Inflammatory macrophage (primary cell): ENCODE measurements at regions not wholly inside any gene's neighbourhood (a gene's known extent, or its start where the extent isn't known, plus 50 kb on each side); places are given as distances from the start of the nearest gene placed in this dataset.
A peak's percentile ranks its signal among the peaks of the same experiment; 100 is the strongest.

Experiments
- DNase-seq, 2 donors: peaks; one replicate each; pipeline ENCODE4 v3.0.0-alpha.2; 2020 to 2022

DNA sequence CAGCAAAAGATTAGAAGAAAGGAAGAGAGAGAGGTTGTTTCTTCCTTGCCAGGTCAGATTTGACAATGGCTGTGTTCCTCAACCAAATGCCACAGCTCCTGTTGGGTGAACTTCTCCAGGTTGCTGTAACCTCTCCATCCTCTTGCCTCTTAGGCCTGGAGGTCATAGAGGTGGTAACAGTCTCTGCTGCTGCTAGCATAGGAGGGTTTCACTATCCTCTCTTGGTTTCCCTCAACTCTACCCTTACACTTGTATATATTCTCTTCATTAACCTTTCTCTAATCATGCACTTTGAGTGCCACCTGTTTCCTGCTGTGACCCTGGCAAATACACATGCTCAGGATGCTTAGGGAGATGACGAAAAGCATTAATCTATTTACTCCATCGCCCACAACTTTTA lies 67.7 kb upstream of the HIF1A start:
- DNase-seq: no peak

DNA sequence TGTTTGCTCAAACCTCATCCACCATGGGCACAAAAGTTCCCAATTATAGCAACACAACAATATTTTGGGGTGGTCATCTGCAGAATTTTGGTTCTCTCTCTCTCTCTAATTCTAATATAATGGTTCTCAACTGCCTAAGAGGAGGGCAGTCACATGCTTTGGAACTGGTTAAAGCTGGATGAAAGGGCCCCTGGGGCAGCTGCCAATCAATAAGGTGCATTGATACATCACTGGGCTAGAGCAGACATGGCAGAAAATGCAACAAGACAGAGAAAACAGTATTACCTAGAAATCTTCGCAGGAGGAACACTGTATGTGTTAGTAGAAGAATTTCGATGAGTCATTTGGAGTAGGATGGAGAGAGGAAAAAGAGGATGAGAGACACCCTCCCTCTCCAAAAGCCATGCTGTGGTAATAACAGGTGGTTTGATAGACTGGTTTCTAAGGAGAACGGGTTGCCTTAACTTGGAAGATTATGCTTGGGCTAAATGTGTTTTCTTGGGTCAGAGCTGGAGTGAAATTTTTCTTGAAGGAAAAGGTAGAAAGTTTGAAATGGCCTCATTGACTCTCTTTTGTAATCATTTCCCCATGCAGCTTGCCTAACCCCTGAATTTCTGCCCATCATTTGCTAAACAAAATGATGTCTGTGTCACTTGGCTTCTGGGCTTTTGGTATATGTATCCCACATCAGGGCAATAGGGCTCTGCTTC lies 67.1 kb upstream of the HIF1A start:
- DNase-seq: no peak

DNA sequence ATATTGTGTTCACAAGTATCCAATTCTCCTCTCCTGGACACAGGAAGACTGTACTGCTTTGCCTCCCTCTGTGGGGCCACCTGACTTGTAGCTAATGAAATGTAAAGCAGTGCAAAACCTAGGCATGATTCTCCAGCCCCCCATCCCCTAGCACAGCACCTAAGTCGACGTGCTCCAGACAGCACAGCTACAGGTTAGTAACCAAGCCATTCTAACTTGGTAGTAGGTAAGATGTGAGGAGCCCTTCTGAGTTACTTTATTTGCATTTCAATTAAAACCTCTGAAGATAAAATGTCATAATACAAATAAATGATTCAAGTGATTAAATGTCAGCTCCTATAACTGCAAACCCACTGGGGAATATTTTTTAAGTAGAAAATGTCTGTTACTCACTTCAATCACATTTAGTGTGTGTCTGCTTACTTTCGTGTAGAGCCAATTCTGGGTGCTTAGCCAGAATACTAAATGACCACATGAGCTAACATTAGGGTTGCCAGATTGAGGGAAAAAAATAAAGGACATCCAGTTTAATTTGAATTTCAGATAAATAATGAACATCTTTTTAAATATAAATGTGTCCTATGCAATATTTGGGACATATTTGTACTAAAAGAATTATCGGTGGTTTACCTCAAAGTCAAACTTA lies 64.8 kb upstream of the HIF1A start:
- DNase-seq: no peak

DNA sequence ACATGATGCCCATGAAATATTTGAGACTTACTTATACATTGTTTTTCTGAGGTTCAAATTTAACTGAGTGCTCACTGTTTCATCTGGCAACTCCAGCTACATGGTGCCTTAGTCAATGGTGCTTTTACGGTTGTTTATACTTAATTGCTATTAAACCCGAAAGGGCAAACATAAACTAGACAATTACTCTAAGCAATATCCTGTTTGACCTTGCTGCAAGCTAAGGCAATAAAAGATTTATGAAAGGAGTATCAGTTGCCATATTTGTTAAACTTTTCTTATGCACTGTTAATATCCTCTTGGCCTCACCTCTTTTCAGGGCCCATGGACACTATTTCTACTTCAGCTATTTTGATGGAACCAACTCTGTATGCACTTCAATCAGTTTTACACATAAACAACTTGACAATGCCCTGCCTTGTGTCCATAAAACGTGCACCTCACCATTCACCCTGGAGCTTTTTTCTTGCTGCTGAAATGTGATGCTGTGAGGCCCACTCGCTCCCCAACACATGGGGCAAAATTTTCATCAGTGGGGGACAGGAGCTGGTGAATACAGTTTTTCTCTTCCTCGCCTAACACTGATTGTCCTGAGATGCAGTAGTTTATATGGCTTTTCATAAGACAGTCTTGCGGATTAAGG lies 64.1 kb upstream of the HIF1A start:
- no peak for DNase-seq

DNA sequence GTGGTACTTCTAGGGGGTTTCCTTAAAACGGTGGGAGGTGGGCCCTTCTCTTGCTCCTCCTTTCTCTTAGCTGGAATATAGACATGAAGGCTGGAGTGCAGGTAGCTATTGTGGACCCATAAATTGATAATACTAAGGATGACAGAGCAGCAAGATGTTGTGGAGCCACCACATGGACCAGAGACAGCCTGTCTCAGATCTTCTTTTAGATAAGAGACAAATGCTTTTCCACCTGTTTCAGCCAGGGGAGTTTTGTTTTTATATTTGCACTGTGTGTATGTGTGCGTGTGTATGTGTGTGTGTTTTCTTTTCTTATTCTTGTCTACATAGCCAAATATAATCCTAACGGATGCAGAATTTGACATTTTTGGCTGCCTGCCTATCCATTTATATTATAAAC lies 62.9 kb upstream of the HIF1A start:
- DNase-seq: no peak

DNA sequence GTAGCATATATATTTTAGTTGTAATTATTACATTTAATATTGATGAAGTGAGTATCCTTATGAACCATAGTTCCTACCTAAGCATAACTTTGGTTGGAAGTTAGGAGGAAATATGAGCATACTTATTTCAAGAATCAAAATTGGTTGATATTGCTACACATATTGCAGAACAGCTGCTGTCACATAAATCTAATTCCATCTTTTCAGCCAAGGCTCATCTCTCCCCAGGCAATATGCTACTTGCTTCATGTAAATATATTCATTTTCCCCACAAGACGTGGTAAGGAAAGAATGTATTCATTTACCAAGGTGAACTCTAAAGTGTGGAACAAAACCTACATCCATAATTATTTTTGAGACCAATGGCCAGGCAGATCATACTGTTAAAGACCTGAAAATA lies 62.5 kb upstream of the HIF1A start:
- no peak for DNase-seq

DNA sequence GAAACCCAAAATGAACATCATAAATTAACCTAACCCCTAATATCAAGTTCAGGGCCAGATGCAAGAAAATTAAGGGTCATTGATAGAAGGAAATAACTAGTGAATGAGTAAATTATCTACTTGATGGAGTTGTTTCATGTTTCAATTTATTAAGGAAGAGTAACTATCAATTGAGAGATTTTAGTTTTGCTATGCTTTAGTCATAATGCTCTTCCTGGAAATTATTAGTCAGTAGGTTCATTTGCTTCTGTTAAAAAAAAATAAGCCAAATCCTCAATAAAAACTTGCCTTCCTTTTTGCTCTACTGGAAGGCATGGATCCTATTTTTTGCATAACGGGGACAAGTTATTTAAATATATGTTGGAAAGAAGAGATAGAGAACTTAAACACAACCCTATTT lies 59.0 kb upstream of the HIF1A start:
- no peak for DNase-seq

DNA sequence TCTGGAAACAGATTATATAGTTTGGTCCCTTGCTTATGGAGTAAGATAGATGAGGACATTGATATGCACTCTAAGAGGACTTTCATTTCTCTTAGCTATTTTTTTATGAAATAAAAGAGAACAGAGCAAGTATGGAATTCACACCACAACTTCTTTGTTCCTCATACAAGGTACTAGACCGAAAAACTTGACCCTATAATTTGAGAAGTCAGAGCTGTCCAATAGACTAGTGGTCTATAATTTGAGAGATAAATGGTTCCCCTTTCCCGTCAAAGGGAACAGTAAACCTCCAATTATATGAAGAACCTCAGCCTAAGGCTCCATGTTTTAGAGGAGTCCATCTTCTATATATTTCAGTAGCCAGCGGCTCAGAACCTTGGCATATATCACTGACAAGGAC lies 58.5 kb upstream of the HIF1A start:
- peak in 1 of 2 donors; percentile 57 for DNase-seq

DNA sequence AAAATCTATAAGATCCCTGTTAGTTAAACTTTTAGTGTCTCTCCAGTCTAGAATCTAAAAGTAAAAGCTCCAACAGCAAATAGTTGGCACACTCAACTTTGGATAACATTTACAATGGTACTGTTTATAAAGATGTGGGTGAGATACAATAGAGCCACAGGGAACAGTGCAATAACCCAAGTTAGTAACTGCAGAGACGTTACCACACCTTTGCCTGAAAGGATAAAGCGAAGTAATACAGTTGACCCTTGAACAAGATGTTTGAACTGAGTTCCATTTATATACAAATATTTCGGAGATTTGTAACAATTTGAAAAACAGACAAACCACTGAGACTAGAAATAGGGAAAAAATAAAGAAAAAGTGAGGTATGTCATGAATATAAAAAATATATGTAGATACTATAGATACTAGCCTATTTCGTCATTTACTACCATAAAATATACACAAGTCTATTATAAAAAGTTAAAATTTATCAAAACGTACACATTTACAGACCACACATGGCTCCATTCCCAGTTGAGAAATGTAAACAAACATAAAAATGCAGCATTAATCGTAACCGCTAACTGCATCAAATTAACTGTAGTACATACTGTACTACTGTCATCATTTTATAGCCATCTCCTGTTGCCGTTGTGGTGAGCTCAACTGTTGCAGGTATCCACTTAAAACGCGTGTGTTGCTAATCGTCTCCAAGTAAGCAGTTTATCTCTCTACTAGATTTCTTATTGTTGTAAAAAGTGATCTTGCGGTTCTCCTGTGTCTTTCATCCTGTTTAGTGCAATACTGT lies 56.5 kb upstream of the HIF1A start:
- DNase-seq: no peak

DNA sequence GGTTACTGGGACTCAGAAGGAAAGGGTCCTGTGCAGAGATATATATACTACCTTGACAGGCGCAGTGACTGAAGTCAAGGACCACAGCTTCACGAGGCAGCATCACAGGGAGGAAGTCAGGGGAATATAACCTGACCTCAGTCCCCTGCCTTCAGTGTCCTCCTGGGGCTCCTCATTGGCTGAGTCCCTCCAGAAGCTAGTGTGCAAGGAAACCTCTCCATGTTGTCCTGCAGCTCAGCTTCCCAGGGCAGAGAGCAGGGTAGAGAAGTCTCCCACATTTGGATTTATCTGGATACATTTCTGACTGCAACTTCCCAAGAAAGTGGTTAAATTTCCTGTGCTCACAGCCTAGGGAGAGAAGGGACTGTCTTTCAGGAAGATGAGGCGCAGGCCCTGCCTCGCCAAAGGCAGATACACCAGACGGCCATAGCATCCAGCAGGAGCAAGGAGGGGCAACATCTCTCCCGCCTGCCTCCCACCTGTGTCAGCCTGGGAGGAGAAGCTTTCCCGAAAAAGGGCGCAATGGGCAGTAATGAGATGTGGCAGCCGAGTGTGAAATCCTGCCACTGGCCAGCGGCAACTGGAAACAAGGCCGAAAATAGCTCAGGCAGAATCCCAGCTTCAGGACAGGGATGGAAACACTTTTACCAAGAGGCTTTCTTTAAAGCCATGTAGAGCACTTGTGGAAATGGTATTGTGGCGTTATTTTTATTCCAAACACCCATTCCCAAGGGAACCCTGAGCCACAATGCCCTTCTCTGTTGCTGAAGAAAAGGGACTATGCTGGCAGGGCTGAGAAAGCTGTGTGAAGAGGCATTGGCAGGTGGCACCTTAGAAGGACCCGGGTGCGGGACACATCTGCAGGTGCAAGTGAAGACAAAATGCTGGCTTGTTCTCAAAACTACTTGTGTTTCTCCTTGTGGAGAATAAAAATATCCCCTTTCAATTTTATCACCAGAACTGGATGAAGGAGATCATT lies 54.9 kb upstream of the HIF1A start:
- no peak for DNase-seq

DNA sequence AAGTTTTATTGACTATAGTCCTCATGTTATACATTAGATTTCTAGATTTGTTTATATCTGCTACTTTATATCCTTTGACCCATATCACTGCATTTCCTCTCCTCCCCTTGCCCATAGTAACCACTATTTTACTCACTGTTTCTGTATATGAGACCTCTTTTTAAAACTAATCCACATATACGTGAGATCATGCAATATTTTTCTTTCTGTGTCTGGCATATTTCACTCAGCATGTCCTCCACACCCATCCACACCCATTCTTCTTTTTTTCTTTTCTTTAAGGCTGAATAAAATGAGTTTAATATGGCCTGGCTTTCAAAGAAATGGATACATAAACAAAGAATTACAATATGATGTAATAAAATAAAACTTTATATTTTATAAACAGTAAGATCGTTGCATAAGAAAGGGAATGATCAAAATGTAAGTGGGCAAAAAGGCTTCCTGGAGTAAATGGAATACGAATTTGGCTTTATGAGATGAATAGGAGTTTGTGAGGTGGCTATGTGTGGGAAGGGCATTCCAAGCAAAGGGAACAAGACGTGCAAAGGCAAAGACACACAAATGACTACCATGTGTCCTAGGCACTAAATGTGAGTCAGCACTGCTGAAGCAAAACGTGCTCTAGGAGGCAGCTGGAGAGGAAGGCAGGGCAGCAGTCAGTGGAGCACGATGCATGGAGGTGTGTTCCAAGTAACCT lies 53.2 kb upstream of the HIF1A start:
- DNase-seq: no peak

DNA sequence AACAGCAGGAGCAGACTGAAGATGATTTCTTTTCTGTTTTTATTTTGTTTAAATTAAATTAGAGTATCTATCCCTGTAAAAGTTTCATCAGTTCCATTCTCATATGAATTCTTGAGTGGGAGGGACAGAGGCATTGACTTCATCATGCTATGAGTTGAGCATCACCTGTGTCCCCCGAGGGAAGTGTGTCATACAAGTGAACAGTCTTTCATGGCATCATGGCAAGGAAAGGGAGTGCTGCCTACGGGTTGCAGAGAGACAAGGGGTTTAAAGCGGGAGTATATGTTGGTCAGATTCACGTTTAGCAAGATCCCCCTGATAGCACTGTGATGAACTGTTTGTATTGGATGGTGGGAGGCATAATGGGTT lies 52.7 kb upstream of the HIF1A start:
- DNase-seq: no peak

DNA sequence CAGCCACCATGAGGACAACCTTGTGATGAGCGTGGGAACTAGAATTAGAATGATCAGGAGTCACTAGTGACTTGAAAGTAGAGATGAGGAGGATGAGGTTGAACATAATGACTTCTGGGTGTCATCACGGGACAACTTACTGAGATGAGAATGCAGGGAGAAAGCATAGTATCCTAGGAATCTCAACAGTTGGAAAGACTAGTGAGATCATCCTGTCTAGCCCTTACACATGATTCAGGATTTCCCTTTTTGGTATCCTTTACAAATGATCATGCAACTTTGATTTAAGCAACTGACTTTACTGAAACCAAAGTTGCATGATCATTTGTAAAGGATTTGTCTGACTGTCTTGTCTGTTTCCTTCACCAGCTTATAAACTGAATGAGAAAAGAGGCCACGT lies 51.8 kb upstream of the HIF1A start:
- DNase-seq: peak; percentile 22 to 63

DNA sequence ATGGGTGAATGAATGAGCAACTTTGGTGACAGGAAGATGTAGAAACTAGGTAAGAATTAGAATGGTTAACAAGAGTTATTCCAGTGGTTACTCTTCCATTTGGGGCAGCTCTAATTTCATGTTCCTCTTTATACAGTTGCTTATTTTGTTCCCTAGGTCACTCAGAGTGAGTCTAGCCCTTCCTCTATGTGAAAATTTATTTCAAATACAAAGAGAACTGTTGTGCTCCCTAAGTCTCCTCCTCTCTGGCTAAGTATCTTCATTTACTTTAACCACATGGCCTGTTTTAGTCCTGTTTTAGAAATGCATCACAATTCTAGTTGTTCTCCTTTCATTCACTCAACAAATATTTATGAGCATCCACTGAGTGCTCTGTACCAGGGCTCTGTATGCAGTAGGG lies 51.1 kb upstream of the HIF1A start:
- peak; percentile 13 to 63 for DNase-seq

DNA sequence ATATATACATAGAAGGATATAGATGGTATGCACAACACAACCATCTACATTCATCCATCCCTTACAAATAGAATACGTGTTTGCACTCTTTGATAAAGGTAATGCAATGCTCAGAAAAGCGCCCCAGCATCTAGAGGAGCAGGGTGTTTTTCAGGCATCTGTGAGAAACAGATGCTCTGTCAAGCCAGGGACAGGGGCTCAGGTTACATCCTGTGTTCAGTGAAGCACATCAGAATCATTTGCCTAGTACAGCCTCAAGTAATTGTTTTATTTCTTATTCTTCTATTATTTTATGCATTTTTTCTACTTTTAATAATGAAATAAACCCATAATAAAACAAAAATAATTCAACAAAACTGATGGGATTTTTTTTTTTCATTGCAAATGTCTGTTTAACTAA lies 50.5 kb upstream of the HIF1A start:
- DNase-seq: no peak

DNA sequence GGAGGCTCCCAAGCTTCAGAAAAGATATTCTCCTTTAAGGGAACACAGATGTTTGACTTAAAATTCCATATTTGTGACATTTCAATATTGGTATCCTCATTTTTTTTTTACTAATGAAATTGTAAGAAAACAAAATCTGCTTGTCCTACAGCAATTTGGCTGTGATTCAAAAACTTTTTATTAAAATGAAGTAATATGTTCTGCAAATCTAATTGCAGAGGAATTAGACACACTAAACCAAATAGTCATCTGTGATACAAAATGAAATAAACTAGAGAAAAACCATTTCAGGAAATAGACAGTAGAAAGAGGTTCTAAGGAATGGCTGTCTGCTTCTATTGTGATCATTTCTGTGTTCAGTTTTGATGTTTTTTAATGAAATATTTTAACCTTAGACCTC lies 50.1 kb upstream of the HIF1A start:
- no peak for DNase-seq
